Tongue (tissue), 1 donor: ENCODE measurements at regions not wholly inside any gene's neighbourhood (a gene's known extent, or its start where the extent isn't known, plus 50 kb on each side); places are given as distances from the start of the nearest gene placed in this dataset.
A peak's percentile ranks its signal among the peaks of the same experiment; 100 is the strongest.

Source experiments
- DNase-seq: peaks from one replicate; pipeline ENCODE4 v3.0.0-alpha.2; 2015

DNA sequence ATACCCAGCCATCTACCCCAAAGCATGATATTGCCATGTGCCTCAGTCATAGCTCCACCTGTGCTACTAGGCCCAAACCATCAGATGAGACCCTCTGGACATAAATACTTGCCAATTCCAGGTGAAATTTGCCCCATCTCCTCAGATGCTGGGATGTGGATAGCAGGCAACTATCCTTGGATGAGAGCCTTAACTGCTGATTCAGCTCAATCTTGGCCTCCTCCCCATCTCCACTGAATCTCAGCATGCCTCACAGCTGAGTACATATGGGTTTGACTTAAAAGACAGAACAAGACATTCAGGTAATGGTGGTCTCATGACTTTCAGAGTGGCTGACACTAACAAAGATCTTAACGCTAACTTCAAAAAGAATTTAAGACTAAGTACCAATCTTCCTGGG lies 50.8 kb upstream of the KLHL13 start:
- DNase-seq = no peak

DNA sequence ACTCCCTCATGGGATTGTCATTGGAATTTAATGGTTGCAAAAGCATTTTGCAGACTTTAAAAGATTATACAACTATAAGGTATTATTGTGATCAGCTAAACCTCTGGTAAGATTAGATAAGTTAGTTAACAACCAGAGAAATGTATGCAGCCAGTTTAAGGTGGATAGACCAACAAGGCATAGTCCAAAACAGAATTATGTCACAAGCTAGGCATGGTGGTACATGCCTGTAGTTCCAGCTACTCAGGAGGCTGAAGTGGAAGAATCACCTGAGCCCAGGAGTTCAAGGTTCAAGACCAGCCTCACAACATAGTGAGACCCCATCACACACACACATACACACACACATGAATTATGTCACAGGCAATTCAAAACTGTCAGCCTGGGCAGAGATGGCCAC lies 54.7 kb upstream of the KLHL13 start:
- no peak for DNase-seq

- DNase-seq = no peak
Observed at GRCh38 chrX:118174516-118175098, 58.0 kb upstream of the KLHL13 start.

DNA sequence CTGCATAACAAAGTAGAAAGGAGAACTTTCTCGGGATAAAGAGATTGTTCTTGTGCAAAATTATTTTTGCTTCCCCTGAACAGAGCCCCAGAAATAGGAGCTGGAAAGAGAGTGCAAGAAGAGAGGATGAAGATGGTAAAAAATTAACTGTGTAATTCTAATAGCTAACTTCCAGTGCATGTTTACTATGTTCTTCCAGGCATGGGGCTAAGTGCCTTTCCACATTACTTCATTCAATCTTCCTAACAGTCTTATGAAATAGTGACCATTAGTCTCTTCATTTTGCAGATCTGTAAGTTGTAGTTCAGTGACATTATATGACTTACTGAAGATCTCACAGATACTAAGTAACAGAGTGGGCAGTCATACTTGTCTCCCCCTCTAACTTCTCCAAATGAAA lies 61.1 kb upstream of the KLHL13 start:
- no peak for DNase-seq

GRCh38 chrX:118178450-118178849 lies 61.8 kb upstream of the KLHL13 start:
- DNase-seq = no peak

DNA sequence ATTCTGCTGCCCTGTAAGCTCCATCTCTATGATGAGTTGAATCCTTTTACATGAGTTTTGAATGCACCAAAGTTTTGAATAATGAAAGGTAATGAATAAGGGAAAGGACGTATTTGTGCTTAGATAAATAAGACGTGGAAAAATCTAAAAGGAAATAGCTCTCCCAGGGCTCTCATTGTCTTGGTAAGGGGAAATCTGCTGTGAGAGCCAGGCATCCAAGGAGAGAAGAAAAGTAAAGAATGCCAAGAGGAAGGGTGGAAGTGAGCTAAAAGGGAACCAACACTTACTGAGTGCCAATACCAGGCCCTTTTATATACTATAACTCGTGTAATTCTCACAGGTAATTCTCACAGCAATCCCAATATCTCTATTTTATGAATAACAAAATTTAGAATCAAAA lies 62.6 kb upstream of the KLHL13 start:
- DNase-seq = no peak

DNA sequence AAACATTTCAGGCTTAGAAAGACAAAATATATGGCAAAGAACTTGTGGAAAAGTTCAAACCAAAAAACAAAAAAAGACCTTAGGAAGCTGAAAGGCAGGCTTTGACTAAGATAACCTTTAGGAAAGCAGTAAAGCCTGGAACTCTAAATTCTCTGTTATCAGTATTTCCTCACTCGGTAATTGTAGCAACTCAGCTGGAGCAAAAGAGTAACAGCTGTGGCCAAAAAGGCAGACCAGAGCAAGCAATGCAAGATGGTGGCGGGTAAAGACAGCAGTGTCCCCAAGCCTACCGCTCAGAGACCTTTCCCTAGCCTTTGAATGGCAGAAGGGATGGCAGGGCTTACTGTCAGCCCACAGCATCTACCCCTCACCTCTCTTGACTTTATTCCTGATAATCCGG lies 63.1 kb upstream of the KLHL13 start:
- no peak for DNase-seq

DNA sequence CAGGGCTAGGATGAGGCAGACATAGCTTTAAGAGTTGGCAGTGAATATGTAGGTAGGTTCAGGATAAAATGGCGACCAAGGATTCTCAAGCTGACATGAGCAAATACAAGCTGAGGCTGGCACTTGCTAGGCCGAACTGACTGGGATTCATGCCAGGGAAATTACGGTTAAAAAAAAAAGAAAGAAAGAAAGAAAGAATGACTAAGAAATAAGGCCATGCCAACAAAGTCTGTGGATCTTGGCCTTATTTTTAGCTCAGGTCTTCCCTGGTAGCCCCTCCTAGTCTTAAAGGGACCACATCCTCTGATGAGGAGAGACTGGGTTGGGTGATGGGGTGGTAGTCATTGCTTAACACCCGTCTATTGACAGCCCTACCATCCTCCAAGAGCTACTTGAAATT lies 64.4 kb upstream of the KLHL13 start:
- no peak for DNase-seq

DNA sequence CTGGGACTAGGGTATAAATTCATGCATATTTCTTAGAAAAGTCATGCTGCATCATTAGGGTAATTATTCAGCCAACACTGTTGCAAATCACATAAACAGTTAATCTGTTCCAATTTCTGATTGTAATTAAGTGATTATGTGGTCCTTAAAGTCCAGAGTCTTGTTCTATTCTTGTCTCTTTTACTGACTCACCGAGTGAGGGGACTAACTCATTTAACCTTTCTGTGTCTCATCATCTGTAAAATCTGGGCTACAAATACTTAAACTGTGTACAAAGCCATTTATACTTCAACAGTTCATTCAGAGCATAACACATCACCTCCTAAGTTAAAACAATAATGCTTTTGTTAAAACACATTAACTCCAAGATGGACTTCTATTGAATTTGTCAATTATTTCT lies 65.4 kb upstream of the KLHL13 start:
- DNase-seq = peak; percentile 10

GRCh38 chrX:118182681-118183080 lies 66.1 kb upstream of the KLHL13 start:
- no peak for DNase-seq

GRCh38 chrX:118183606-118184005 lies 67.0 kb upstream of the KLHL13 start:
- DNase-seq = no peak

GRCh38 chrX:118187100-118187499 lies 70.5 kb upstream of the KLHL13 start:
- no peak for DNase-seq

DNA sequence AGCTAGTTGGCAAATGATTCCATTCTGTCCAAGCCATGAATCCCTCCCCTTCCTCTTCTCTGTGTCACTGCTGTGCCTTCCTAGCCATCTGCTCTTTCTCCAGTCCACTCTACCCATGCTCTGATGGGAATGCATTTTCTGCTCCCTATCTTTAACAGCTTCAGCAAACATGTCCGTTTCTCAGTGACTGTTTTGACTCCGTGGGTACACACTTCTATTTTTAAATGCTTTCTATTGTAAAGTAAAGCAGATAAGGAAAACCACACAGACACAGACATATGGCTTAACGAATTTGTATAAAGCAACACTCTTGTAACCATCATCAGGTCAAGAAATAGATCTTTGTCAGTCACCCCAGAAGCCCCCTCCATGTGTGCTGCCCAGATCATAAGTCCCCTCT lies 72.4 kb upstream of the KLHL13 start:
- DNase-seq = no peak

DNA sequence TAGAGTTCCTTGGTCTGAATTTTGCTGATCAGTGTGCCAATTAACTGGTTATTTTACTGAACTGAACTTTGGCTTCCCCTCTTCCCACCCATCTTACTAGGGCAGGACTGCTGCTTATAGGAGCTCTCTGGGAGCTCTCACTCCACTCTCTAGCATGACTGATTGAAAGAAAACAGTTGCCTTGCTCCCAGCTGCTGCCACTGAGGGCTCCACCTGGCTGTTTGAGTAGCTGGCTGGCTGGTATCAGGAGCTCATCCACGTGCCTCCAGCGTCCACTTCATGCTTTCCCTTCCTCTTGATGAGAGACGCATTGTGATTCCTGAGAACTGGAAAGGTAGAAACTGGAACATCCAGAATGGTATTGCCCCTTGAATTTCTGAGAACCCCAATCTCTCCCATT lies 73.0 kb upstream of the KLHL13 start:
- DNase-seq = peak; percentile 78

DNA sequence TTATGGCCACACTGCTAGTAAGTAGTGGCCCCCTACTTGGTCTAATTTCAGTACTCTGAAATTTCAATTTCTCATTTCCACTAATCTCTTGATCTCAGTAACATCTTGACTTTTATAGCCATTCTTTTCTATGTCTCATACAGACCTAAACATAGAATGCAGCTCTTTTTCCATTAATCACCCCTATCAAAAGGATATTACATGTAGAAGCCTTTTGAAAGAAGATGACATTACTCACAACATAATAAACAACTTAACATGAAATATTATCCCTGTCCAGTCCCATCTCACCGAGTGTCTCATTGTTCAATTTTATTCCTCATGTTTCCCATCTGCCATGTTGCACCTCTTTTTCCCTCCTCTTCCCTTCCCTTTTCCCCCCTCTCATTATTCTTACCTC lies 81.1 kb upstream of the KLHL13 start:
- no peak for DNase-seq

DNA sequence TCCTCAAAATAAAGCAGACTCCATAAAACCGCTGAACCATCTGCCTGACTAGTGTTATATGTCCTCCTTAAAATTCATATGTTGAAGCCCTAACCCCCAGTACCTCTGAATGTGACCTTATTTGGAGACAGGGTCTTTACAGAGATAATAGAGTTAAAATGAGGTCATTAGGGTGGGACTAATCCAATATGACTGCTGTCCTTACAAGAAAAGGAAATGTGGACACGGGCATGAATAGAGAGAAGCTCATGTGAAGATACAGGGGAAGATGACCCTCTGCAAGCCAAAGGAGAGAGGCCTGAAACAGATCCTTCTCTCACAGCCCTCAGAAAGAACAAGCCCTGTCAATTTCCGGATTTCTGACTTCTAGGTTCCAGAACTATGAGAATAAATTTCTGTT lies 82.0 kb upstream of the KLHL13 start:
- no peak for DNase-seq

DNA sequence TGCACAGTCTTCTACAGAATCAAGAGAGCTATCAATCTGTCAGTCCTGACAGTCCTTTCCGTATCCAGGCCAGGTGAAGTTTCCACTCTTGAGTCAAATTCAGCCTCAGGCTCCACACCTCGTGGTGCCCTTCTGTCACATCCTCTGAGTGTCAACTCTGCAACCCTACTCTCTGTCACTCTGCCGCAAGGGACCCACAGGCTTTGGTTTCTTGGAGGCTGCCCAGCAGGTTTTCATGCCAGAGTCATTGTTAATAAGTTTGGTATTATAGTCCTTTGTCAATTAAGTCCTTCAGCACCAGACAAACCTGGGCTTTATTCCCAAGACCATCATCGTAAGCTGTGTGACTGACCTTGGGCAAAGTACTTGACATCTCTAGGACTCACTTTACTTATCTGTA lies 83.4 kb upstream of the KLHL13 start:
- DNase-seq = no peak

DNA sequence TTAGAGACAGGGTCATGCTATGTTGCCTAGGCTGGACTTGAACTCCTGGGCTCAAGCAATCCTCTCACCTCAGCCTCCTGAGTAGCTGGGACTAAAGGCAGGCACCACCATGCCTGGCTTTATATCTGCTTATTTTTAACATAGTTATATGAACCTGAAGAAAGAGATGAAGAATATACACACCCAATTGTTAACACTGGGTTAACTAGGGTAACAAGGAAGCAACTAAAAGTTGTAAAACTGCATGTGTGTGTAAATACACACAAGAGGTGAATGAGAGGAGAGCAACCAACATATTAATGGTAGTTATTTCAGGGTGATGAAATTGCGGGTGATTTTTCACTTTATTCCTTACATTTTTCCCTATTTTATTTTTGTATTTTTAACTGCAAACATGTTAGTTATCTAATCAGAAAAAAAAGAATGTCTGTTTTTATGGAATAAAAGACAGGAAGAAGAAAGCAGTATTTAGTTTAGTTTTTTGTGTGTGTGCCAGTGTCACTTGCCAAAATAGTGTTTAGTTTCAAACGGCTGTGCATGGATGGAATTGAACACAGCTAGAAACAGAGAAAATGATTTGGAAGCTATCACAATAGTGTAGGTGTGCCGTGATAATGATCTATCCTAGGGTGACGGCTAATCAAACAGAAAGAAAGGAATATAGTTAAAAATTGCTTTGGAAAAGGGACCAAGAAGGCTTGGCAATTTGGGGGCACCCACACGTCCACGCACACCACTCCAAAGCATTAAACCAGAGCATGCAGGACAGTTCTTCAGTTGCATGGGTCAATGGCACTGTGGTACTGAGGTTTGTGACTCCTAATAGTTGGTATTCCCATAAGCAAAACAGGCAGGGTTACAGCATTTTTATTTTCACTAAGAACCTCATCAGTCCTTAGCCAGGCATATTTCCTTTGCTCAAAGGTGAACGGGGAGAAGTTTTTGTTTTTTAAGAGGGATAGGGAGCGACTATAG lies 89.1 kb upstream of the KLHL13 start:
- no peak for DNase-seq

- DNase-seq = no peak
Observed at GRCh38 chrX:118207831-118208453, 91.3 kb upstream of the KLHL13 start.

DNA sequence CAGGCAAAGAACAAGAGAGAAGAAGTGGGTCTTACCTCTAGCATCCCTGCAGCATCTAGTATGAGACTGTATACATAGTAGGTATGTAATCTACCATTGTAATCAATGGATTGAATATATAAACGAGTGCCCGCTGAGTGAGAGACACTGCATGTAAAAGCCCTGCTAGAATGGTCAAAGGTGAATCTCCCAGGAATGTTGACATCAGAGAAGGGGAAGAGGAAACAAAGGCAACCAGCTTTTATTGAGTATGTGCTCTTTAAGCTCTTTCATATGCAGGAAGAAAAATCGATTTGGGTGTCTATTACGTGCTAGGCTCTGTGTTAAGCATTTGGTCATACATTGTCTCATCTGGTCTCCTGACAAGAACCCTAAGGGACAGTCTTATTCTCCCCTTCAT lies 91.9 kb upstream of the KLHL13 start:
- no peak for DNase-seq

GRCh38 chrX:118211891-118212816 lies 95.5 kb upstream of the KLHL13 start:
- DNase-seq = peak; percentile 68

- no peak for DNase-seq
Observed at GRCh38 chrX:118212817-118213183, 96.2 kb upstream of the KLHL13 start.
